Nephron (organoid): ENCODE measurements at regions not wholly inside any gene's neighbourhood (a gene's known extent, or its start where the extent isn't known, plus 50 kb on each side); places are given as distances from the start of the nearest gene placed in this dataset.
A peak's percentile ranks its signal among the peaks of the same experiment; 100 is the strongest.

ENCODE experiments used
- H3K27ac Mint-ChIP-seq, 3 experiments: 2 replicates each; pipeline ENCODE4 v1.8.0; 2020; ENCODE audit warnings: mixed read lengths in 3 of 3, mild to moderate bottlenecking in 2 of 3, moderate library complexity in 1 of 3
- H3K27me3 Mint-ChIP-seq: 2 replicates; pipeline ENCODE4 v1.8.0; 2021; ENCODE audit warnings: low read depth, mild to moderate bottlenecking, moderate library complexity, mixed read lengths
- H3K36me3 Mint-ChIP-seq: 2 replicates; pipeline ENCODE4 v1.8.0; 2020; ENCODE audit warnings: low read depth, mixed read lengths
- H3K4me1 Mint-ChIP-seq: 2 replicates; pipeline ENCODE4 v1.8.0; 2020; ENCODE audit warnings: mixed read lengths
- H3K4me3 Mint-ChIP-seq, 3 experiments: 2 replicates each; pipeline ENCODE4 v1.8.0; 2020; ENCODE audit warnings: mild to moderate bottlenecking in 3 of 3, mixed read lengths in 3 of 3, moderate library complexity in 2 of 3
- H3K9me3 Mint-ChIP-seq: 2 replicates; pipeline ENCODE4 v1.8.0; 2020; ENCODE audit warnings: mixed read lengths
- TF ChIP-seq, protein P1 (sequence below), 3 experiments: fragments of 200-600 bp; sonication (generic); IDR thresholded peaks; one replicate each; pipeline ENCODE4 v1.5.0; 2021; ENCODE audit warnings: antibody characterized with exemption in 3 of 3; ENCODE audit not compliant: unreplicated experiment in 3 of 3

DNA sequence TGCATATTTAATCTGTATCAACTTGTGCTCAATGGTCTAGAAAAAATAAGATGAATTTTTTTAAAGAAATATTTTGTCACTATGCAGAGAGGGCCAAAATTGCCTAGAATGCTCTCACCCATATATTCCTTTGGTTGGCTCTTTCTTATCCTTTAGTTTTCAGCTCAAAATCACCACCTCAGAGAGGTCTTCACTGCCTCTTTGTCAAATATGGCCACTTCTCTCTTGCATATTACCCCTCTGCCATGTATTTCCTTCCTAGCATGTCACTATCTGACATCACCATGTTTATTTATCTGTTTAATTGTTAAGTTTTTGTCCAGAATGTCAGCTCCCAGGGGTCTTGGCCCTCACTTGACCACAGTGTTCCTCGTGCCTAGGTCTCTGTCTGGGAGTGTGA is 535.2 kb upstream of the CDH2 start:
- no peaks in the 10 kb centered on the region for H3K36me3 Mint-ChIP-seq
- no peak overlapping the region for H3K27ac Mint-ChIP-seq
- H3K9me3 Mint-ChIP-seq, result no peaks in the 10 kb centered on the region
- TF ChIP-seq, protein P1, sequence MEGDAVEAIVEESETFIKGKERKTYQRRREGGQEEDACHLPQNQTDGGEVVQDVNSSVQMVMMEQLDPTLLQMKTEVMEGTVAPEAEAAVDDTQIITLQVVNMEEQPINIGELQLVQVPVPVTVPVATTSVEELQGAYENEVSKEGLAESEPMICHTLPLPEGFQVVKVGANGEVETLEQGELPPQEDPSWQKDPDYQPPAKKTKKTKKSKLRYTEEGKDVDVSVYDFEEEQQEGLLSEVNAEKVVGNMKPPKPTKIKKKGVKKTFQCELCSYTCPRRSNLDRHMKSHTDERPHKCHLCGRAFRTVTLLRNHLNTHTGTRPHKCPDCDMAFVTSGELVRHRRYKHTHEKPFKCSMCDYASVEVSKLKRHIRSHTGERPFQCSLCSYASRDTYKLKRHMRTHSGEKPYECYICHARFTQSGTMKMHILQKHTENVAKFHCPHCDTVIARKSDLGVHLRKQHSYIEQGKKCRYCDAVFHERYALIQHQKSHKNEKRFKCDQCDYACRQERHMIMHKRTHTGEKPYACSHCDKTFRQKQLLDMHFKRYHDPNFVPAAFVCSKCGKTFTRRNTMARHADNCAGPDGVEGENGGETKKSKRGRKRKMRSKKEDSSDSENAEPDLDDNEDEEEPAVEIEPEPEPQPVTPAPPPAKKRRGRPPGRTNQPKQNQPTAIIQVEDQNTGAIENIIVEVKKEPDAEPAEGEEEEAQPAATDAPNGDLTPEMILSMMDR (IDR thresholded peaks at IDR 0.05; ENCODE audit: unreplicated experiment in 3 of 3), result no peak
- no peaks in the 10 kb centered on the region for H3K27me3 Mint-ChIP-seq
- H3K4me1 Mint-ChIP-seq, result peaks cover 14% of the 10 kb centered on the region
- no peak overlapping the region for H3K4me3 Mint-ChIP-seq

DNA sequence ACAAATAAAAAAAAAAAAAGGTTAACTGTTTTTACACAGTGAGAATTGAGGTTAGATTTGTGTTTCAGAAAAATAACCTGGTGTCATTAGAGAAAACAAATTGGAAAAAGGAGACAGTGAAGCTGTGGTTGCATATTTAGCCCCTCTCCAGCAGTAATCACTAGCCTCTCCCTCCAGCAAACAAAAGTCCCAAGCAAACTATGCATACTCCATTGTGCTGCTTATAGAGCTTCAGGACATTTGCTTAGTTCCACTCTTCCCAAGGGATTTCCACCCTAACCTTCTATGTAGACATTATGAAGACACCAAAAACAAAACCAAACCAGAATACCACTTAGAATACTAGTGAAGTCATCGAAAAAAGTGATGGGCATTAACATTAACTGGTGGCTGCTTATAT is 534.2 kb upstream of the CDH2 start:
- H3K4me3 Mint-ChIP-seq, result no peak overlapping the region
- no peaks in the 10 kb centered on the region for H3K9me3 Mint-ChIP-seq
- H3K27me3 Mint-ChIP-seq, result no peaks in the 10 kb centered on the region
- no peak overlapping the region for H3K27ac Mint-ChIP-seq
- no peaks in the 10 kb centered on the region for H3K36me3 Mint-ChIP-seq
- H3K4me1 Mint-ChIP-seq, result peaks cover 22% of the 10 kb centered on the region
- TF ChIP-seq, protein P1 (IDR thresholded peaks at IDR 0.05; ENCODE audit: unreplicated experiment in 3 of 3), result no peak

DNA sequence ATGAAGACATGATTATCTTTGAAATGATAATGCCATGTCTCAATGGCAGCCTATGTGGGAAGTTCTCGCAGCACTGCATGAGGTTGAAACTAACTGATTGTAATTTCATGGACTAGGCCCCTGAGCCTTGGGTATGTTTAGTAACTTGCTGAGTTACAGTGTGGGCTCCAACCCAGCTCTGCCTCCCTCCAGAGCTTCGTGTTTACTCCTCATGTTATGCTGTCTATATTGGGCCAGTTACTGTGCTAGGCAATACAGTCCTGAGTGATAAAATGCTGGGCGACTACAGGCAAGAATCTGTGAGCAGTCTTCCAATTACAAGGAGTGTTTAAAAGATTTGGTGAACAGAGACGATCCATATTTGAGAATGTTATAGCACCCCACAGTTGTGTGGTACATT is 530.1 kb upstream of the CDH2 start:
- Mint-ChIP-seq H3K4me3 (no peak overlapping the region), H3K4me1 (peaks cover 28% of the 10 kb centered on the region), H3K27me3 (no peaks in the 10 kb centered on the region), H3K36me3 (no peaks in the 10 kb centered on the region), H3K27ac (peak overlapping the region; percentile 3 to 69 (median 48)), H3K9me3 (no peaks in the 10 kb centered on the region)
- TF ChIP-seq, protein P1 (IDR thresholded peaks at IDR 0.05; ENCODE audit: unreplicated experiment in 3 of 3), result no peak

DNA sequence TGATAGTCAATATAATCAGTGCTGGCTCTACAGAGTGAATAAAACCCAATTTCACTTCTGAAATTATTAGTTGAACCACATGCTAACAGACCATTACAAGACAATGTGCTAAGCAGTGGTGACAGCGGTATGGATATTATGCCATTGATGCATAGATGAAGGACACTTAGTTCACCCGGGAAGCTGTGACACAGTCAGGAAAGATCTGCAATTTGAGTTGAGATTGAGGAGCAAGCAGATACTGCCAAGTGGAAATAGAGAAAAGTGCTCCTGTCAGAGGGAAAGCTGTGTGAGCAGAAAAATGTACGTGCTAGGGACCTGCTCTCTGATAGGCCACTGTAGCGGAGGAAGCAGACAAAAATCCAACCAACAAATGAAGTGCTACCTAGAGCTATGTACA is 529.5 kb upstream of the CDH2 start:
- Mint-ChIP-seq H3K9me3 (no peaks in the 10 kb centered on the region), H3K27me3 (no peaks in the 10 kb centered on the region), H3K4me3 (no peak overlapping the region), H3K4me1 (peaks cover 28% of the 10 kb centered on the region), H3K36me3 (no peaks in the 10 kb centered on the region), H3K27ac (peak overlapping the region in 1 of 3 experiments; percentile 2)
- TF ChIP-seq, protein P1 (IDR thresholded peaks at IDR 0.05; ENCODE audit: unreplicated experiment in 3 of 3), result no peak

DNA sequence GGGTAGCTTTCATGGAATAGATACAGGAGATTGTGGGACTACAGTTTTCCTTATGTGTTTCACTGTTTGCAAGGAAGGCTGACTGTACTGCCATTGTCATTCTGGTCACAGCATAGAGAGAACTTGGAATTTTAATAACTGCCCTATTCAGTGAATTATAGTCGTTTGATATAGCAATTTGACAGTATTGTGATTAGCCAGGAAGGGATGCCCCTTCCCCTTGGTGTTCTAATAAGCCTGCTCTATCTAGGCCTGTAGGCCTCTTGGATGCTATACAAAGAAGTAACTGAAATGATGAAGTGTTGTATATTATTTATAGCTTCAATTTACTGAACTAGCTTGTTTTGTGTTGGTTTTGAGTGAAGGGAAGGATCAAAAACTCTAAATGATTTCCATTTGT is 528.6 kb upstream of the CDH2 start:
- TF ChIP-seq, protein P1 (IDR thresholded peaks at IDR 0.05; ENCODE audit: unreplicated experiment in 3 of 3), result no peak
- Mint-ChIP-seq H3K27ac (peak overlapping the region; percentile 1 to 47 (median 36)), H3K9me3 (no peaks in the 10 kb centered on the region), H3K4me3 (no peak overlapping the region), H3K4me1 (peaks cover 28% of the 10 kb centered on the region), H3K27me3 (no peaks in the 10 kb centered on the region), H3K36me3 (no peaks in the 10 kb centered on the region)

DNA sequence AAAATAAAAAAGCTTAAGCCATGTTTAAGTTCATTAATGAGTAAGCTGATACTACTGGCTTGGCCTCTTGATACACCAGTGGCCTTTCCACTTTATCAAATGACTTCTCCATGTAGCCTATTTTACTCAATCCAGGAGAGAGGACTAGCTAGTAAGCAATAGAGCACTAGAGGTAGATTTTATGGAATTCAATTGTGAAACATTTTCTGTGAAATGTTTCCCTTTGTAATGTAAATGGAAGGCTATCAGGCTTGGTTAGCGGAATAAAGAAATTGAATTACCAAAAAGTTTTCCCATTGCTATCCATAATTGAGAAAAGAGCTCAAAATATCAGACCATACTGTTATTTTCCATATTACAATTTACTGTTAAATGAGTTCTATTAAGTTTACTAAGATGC is 515.4 kb upstream of the CDH2 start:
- Mint-ChIP-seq H3K9me3 (no peaks in the 10 kb centered on the region), H3K36me3 (no peaks in the 10 kb centered on the region), H3K27ac (peak overlapping the region in 1 of 3 experiments; percentile 74), H3K4me1 (peaks cover 16% of the 10 kb centered on the region), H3K27me3 (peaks cover 4% of the 10 kb centered on the region), H3K4me3 (no peak overlapping the region)
- TF ChIP-seq, protein P1 (IDR thresholded peaks at IDR 0.05; ENCODE audit: unreplicated experiment in 3 of 3), result no peak
